HCT116 (cell line): ENCODE measurements at regions not wholly inside any gene's neighbourhood (a gene's known extent, or its start where the extent isn't known, plus 50 kb on each side); places are given as distances from the start of the nearest gene placed in this dataset.

Experiments used
- ATAC-seq: fragments of 200-7000 bp; cut with Tn5 transposase; 2 replicates; pipeline ENCODE4 v1.9.1; 2020; ENCODE audit warnings: mild to moderate bottlenecking, moderate library complexity
- BruUV-seq: library from RNA; stranded (reverse); fragments of 400-500 nt; replicated peaks from 2 replicates; lab custom pipeline; 2021; lab: Mats Ljungman, UMichigan
- CTCF ChIA-PET: fragments of 300-600 bp; sonication (Branson Sonifier 250); formaldehyde crosslinking; loops from one replicate; lab custom pipeline; 2021; ENCODE audit warnings: antibody characterized with exemption; lab: Charles Lee
- POLR2A ChIA-PET: fragments of 300-600, 350-600 bp; sonication (Branson Sonifier 250); formaldehyde crosslinking; loops from one replicate; lab custom pipeline; 2021; ENCODE audit warnings: antibody characterized with exemption; lab: Charles Lee
- RAD21 ChIA-PET, 2 experiments: fragments of 300-600 bp; sonication (Branson Sonifier 250); formaldehyde crosslinking; loops; one replicate each; lab custom pipeline; 2023; ENCODE audit warnings: low total read pairs in 2 of 2; ENCODE audit not compliant: uncharacterized antibody in 2 of 2, unreplicated experiment in 2 of 2, low non-redundant PET in 1 of 2; lab: Charles Lee
- DNase-seq: peaks from one replicate; pipeline ENCODE4 v3.0.0-alpha.2; 2010; ENCODE audit warnings: low read depth, low spot score
- H2AFZ ChIP-seq: fragments of 200-600 bp; shearing (Covaris generic), sonication (generic); 2 replicates; pipeline ENCODE4 v1.6.1; 2017; ENCODE audit warnings: low read depth, mixed run types, mixed read lengths, antibody characterized with exemption, low read length; ENCODE audit not compliant: poor library complexity, severe bottlenecking
- H3K27ac ChIP-seq: 2 replicates; pipeline ENCODE4 v1.5.1; 2012; ENCODE audit warnings: low read depth, low read length
- H3K27me3 ChIP-seq: fragments of 200-600 bp; sonication (generic); 2 replicates; pipeline ENCODE4 v1.6.1; 2016; ENCODE audit warnings: mixed run types, low read length, mixed read lengths; ENCODE audit not compliant: insufficient read depth
- H3K36me3 ChIP-seq, 2 experiments: fragments of 200-500 bp in 1 of 2; fragments of 200-600 bp in 1 of 2; sonication (Bioruptor generic) in 1 of 2; sonication (generic) in 1 of 2; 2 replicates each; pipeline versions ENCODE4 v1.5.1 to v1.6.1; 2014 to 2016; ENCODE audit warnings: low read length in 2 of 2, inconsistent platforms in 1 of 2, mixed read lengths in 1 of 2, mixed run types in 1 of 2; ENCODE audit not compliant: insufficient read depth in 2 of 2, control insufficient read depth in 1 of 2
- H3K4me1 ChIP-seq, 2 experiments: fragments of 200-600 bp in 1 of 2; sonication (generic) in 1 of 2; 2 replicates each; pipeline versions ENCODE4 v1.5.1 to v1.6.1; 2012 to 2017; ENCODE audit warnings: low read length in 2 of 2, inconsistent platforms in 1 of 2, mild to moderate bottlenecking in 1 of 2, mixed read lengths in 1 of 2, mixed run types in 1 of 2, moderate library complexity in 1 of 2; ENCODE audit not compliant: insufficient read depth in 2 of 2, control insufficient read depth in 1 of 2
- H3K4me2 ChIP-seq: fragments of 200-600 bp; sonication (generic); 2 replicates; pipeline ENCODE4 v1.6.1; 2017; ENCODE audit warnings: mixed run types, low read length, mixed read lengths
- H3K4me3 ChIP-seq, 2 experiments: fragments of 200-600 bp in 1 of 2; sonication (generic) in 1 of 2; replicated peaks in 1 of 2; 2 replicates each; pipeline ENCODE4 v1.5.1; 2011 to 2016; ENCODE audit warnings: low read length in 2 of 2, control low read depth in 1 of 2, low read depth in 1 of 2, mild to moderate bottlenecking in 1 of 2, mixed read lengths in 1 of 2, mixed run types in 1 of 2
- H3K79me2 ChIP-seq: fragments of 200-600 bp; sonication (generic); 2 replicates; pipeline ENCODE4 v1.6.1; 2017; ENCODE audit warnings: mild to moderate bottlenecking, mixed run types, low read length, moderate library complexity, mixed read lengths; ENCODE audit not compliant: insufficient read depth
- H3K9ac ChIP-seq: fragments of 200-600 bp; sonication (generic); 2 replicates; pipeline ENCODE4 v1.6.1; 2016; ENCODE audit warnings: low read length, mixed read lengths
- H3K9me2 ChIP-seq: fragments of 200-600 bp; sonication (generic), shearing (Covaris generic); 2 replicates; pipeline ENCODE4 v1.6.1; 2017; ENCODE audit warnings: mixed run types, mild to moderate bottlenecking, moderate library complexity; ENCODE audit not compliant: insufficient read depth
- H3K9me3 ChIP-seq, 2 experiments: fragments of 200-500 bp in 1 of 2; fragments of 200-600 bp in 1 of 2; sonication (Bioruptor generic) in 1 of 2; sonication (generic) in 1 of 2; 2 replicates each; pipeline ENCODE4 v1.6.1; 2014 to 2017; ENCODE audit warnings: low read length in 2 of 2, mixed read lengths in 2 of 2, inconsistent platforms in 1 of 2, low read depth in 1 of 2, mild to moderate bottlenecking in 1 of 2, mixed run types in 1 of 2, moderate library complexity in 1 of 2; ENCODE audit not compliant: control insufficient read depth in 1 of 2, insufficient read depth in 1 of 2
- H4K20me1 ChIP-seq: fragments of 200-600 bp; sonication (generic), shearing (Covaris generic); 2 replicates; pipeline ENCODE4 v1.6.1; 2017; ENCODE audit warnings: mixed run types, mild to moderate bottlenecking, moderate library complexity; ENCODE audit not compliant: insufficient read depth
- CBX3 ChIP-seq: IDR thresholded peaks from 2 replicates; pipeline ENCODE4 v1.6.1; 2012; ENCODE audit warnings: low read depth
- ELF1 ChIP-seq: IDR thresholded peaks from 2 replicates; pipeline ENCODE4 v1.6.1; 2012; ENCODE audit warnings: low read depth, borderline replicate concordance
- SIN3A ChIP-seq: IDR thresholded peaks from 2 replicates; pipeline ENCODE4 v1.6.1; 2012; ENCODE audit warnings: low read depth
- SP1 ChIP-seq: IDR thresholded peaks from 2 replicates; pipeline ENCODE4 v1.6.1; 2012; ENCODE audit warnings: low read depth
- SRF ChIP-seq: IDR thresholded peaks from 2 replicates; pipeline ENCODE4 v1.6.1; 2012; ENCODE audit warnings: low read depth
- YY1 ChIP-seq: IDR thresholded peaks from 2 replicates; pipeline ENCODE4 v1.6.1; 2011; ENCODE audit warnings: low read length, low read depth, moderate library complexity, mild to moderate bottlenecking; ENCODE audit not compliant: insufficient replicate concordance; ENCODE audit errors: extremely low read depth
- intact Hi-C: fragments of 100-400 bp; cut with micrococcal nuclease; formaldehyde crosslinking; loops from 2 replicates; pipeline ENCODE4 v1.10.0; 2022
- TF ChIP-seq, protein P1 (sequence below): IDR thresholded peaks from 2 replicates; pipeline ENCODE4 v1.6.1; 2012
- TF ChIP-seq, protein P2 (sequence below): IDR thresholded peaks from 2 replicates; pipeline ENCODE4 v1.6.1; 2012
- TF ChIP-seq, protein P3 (sequence below): IDR thresholded peaks from 2 replicates; pipeline ENCODE4 v1.6.1; 2011; ENCODE audit warnings: mild to moderate bottlenecking, low read length, moderate library complexity; ENCODE audit not compliant: insufficient replicate concordance; ENCODE audit errors: extremely low read depth

DNA sequence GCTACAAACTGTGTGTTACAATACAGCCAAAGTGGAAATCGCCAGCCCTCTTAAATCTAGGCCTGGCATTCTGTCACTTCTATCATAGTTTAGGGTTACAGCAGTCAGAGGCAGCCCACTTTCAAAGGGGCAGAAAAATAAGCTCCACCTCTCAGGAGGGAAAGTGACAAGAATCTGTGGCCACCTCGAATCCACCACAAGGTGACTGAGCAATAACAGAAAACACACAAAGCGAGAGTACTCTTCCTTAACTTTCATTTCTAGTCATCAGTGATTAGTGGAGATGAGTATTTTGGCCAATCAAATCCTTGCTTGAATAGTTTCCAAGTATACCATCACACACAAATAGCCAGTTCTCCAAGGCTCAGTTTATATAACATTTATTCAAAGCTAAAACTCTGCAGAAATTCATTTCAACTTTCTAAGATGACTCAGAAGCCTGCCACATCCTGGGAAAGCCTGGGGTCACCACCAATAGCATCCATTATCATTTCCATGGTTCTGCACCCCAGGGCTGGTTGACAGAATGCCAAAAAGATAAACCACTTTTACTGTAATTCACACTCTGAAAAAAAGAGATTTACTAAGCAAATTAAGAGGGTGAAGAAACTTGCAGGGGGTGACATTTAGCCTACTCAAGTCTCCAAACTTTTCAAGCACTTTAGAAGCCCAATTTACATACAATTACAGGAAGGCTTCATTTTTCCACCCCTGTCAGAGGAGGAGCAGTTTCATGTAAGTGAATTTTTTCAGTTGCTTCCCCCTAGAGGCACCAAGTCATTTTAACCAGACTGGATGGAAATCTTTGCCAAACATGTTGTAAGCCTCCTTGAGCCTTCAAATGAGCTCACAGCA, 66.8 kb downstream of the SALL1 start:
- BruUV-seq = no TSS peak
- RAD21 ChIA-PET = no interaction called here

DNA sequence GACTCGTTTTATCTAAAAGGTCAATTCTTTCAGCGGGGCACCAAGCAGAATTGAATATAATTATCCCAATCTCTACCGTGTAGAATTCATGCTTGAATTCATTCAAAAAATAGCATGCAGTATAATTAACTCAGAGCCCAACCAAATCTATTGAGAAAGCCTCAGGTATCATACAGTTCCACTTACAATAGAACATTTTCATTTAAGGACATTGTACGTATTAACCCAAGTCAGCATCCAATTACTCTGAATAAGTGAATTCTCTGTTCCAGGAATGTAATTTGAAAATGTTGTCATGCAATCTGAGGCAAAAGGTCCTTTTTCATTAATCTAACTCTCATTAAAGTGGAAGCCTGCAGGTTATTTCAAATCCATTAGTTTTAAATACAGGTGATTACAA, 78.5 kb downstream of the SALL1 start:
- Histone ChIP-seq H3K9me2 (no peaks in the 10 kb centered on the region), H3K4me1 (no peaks in the 10 kb centered on the region), H3K4me3 (no peak overlapping the region), H3K9ac (no peak overlapping the region), H3K4me2 (no peak overlapping the region), H4K20me1 (no peaks in the 10 kb centered on the region), H3K36me3 (no peaks in the 10 kb centered on the region), H3K27ac (no peak overlapping the region), H3K79me2 (no peaks in the 10 kb centered on the region), H3K27me3 (peaks cover 16% of the 10 kb centered on the region), H3K9me3 (no peaks in the 10 kb centered on the region), H2AFZ (no peak overlapping the region)
- TF ChIP-seq, protein P1, sequence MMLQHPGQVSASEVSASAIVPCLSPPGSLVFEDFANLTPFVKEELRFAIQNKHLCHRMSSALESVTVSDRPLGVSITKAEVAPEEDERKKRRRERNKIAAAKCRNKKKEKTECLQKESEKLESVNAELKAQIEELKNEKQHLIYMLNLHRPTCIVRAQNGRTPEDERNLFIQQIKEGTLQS = no peak
- TF ChIP-seq, protein P2, sequence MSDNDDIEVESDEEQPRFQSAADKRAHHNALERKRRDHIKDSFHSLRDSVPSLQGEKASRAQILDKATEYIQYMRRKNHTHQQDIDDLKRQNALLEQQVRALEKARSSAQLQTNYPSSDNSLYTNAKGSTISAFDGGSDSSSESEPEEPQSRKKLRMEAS = no peak
- TF ChIP-seq ELF1 = no peak
- TF ChIP-seq CBX3 = no peak
- TF ChIP-seq, protein P3, sequence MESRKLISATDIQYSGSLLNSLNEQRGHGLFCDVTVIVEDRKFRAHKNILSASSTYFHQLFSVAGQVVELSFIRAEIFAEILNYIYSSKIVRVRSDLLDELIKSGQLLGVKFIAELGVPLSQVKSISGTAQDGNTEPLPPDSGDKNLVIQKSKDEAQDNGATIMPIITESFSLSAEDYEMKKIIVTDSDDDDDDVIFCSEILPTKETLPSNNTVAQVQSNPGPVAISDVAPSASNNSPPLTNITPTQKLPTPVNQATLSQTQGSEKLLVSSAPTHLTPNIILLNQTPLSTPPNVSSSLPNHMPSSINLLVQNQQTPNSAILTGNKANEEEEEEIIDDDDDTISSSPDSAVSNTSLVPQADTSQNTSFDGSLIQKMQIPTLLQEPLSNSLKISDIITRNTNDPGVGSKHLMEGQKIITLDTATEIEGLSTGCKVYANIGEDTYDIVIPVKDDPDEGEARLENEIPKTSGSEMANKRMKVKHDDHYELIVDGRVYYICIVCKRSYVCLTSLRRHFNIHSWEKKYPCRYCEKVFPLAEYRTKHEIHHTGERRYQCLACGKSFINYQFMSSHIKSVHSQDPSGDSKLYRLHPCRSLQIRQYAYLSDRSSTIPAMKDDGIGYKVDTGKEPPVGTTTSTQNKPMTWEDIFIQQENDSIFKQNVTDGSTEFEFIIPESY = no peak
- no peak for TF ChIP-seq SP1
- TF ChIP-seq YY1 = no peak
- no peak for TF ChIP-seq SRF
- RAD21 ChIA-PET = no interaction called here
- CTCF ChIA-PET = no interaction called here
- DNase-seq (no peak), ATAC-seq (no peak)
- intact Hi-C loops = no loop called here
- POLR2A ChIA-PET = no interaction called here
- no TSS peak for BruUV-seq

More for the DNA sequence above, 66.8 kb downstream of the SALL1 start:
- no peaks in the 10 kb centered on the region for H4K20me1 ChIP-seq
- H2AFZ ChIP-seq = no peak overlapping the region
- ATAC-seq (no peak), DNase-seq (no peak)
- H3K4me2 ChIP-seq = no peak overlapping the region
- no peaks in the 10 kb centered on the region for H3K79me2 ChIP-seq
- ChIA-PET POLR2A (no interaction called here), CTCF (no interaction called here)
- no peak overlapping the region for H3K4me3 ChIP-seq
- H3K4me1 ChIP-seq = no peaks in the 10 kb centered on the region
- intact Hi-C loops = no loop called here
- H3K27me3 ChIP-seq = no peaks in the 10 kb centered on the region
- H3K36me3 ChIP-seq = no peaks in the 10 kb centered on the region
- no peaks in the 10 kb centered on the region for H3K9me2 ChIP-seq
- TF ChIP-seq SIN3A = no peak
- no peak overlapping the region for H3K9ac ChIP-seq
- no peak overlapping the region for H3K27ac ChIP-seq
- H3K9me3 ChIP-seq = no peaks in the 10 kb centered on the region
